Spleen (tissue), 7 donors: ENCODE measurements at regions not wholly inside any gene's neighbourhood (a gene's known extent, or its start where the extent isn't known, plus 50 kb on each side); places are given as distances from the start of the nearest gene placed in this dataset.

Experiments used
- POLR2AphosphoS5 ChIP-seq, 3 donors: sonication (generic); formaldehyde crosslinking; IDR thresholded peaks; one replicate each; pipeline ENCODE4 v1.5.1; 2017; ENCODE audit warnings: antibody characterized with exemption in 3 of 3
- TF ChIP-seq, protein P1 (sequence below), 11 experiments: fragments of 200-600 bp in 7 of 11; fragments of 450-650 bp in 4 of 11; sonication (generic) in 4 of 11; IDR thresholded peaks in 8 of 11; conservative IDR thresholded peaks in 3 of 11; 1 replicate in 7 of 11; 2 replicates in 4 of 11; pipeline versions ENCODE4 v1.4.0 to v1.8.0; 2016 to 2021; ENCODE audit warnings: antibody characterized with exemption in 11 of 11, inconsistent platforms in 4 of 11, mild to moderate bottlenecking in 1 of 11
- donor health status: DM: no; HTN: no; CAD: no; lungs with moderate emphysema.
- donor health status: DM: no; HTN: no; CAD: no.
- donor health status: DM: no; HTN: no; CAD: no.

DNA sequence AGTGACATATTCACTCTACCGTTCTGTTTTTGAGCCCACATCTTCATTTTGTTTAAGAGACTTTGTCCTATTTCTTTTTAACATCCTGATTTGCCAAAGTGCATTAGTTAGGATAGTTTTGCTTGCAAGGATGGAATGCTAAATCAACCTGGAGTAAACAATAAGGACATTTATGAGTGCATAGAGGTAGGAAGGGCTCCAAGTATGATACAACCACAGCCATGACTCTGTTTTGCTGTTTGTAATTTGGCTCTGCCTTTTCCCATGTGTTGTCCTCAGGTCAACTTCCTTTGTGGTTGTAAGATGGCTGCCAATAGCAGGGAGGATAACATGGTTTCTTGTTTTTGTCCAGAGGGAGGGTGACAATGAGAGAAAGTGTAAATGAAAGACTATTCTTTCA lies 66.4 kb upstream of the GOLIM4 start:
- TF ChIP-seq, protein P1, sequence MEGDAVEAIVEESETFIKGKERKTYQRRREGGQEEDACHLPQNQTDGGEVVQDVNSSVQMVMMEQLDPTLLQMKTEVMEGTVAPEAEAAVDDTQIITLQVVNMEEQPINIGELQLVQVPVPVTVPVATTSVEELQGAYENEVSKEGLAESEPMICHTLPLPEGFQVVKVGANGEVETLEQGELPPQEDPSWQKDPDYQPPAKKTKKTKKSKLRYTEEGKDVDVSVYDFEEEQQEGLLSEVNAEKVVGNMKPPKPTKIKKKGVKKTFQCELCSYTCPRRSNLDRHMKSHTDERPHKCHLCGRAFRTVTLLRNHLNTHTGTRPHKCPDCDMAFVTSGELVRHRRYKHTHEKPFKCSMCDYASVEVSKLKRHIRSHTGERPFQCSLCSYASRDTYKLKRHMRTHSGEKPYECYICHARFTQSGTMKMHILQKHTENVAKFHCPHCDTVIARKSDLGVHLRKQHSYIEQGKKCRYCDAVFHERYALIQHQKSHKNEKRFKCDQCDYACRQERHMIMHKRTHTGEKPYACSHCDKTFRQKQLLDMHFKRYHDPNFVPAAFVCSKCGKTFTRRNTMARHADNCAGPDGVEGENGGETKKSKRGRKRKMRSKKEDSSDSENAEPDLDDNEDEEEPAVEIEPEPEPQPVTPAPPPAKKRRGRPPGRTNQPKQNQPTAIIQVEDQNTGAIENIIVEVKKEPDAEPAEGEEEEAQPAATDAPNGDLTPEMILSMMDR (IDR thresholded peaks at IDR 0.05 in 8 of 11, conservative IDR thresholded peaks at IDR 0.05 in 3 of 11) = no peak
- TF ChIP-seq POLR2AphosphoS5 (IDR thresholded peaks at IDR 0.05) = no peak
